GM12878 (cell line): ENCODE measurements at regions not wholly inside any gene's neighbourhood (a gene's known extent, or its start where the extent isn't known, plus 50 kb on each side); places are given as distances from the start of the nearest gene placed in this dataset.

Experiments
- ATAC-seq: fragments of 200-7000 bp; cut with Tn5 transposase; 3 replicates; pipeline ENCODE4 v1.9.1; 2020; ENCODE audit warnings: mild to moderate bottlenecking, moderate library complexity
- BruUV-seq: library from RNA; stranded (reverse); fragments of 400-500 nt; replicated peaks from 2 replicates; lab custom pipeline; 2021; lab: Mats Ljungman, UMichigan
- CTCF ChIA-PET: fragments of 300-600 bp; sonication (Branson Sonifier 250); formaldehyde crosslinking; extraction: SDS; loops from one replicate; lab custom pipeline; 2021; ENCODE audit warnings: inconsistent platforms; lab: Yijun Ruan, JAX
- POLR2A ChIA-PET: fragments of 350-600 bp; formaldehyde crosslinking; extraction: SDS; loops from one replicate; lab custom pipeline; 2021; ENCODE audit warnings: inconsistent platforms; lab: Charles Lee
- RAD21 ChIA-PET: fragments of 300-600 bp; sonication (Branson Sonifier 250); formaldehyde crosslinking; loops from one replicate; lab custom pipeline; 2023; ENCODE audit warnings: antibody characterized with exemption; ENCODE audit not compliant: unreplicated experiment; lab: Charles Lee
- SMC1A ChIA-PET: fragments of 300-600 bp; sonication (Branson Sonifier 250); formaldehyde crosslinking; loops from one replicate; lab custom pipeline; 2023; ENCODE audit not compliant: unreplicated experiment, uncharacterized antibody; lab: Charles Lee
- DNase-seq: peaks from one replicate; pipeline ENCODE4 v3.0.0-alpha.2; 2011; ENCODE audit warnings: low read depth, low spot score
- FAIRE-seq: peaks from 3 replicates; lab custom pipeline; 2011; peaks lifted over from hg19 to GRCh38; lab: Jason Lieb, UNC
- H2AFZ ChIP-seq: 2 replicates; pipeline ENCODE4 v1.6.0; 2011; ENCODE audit warnings: low read depth, low read length, control low read depth; ENCODE audit not compliant: control insufficient read depth
- H3K27ac ChIP-seq: 2 replicates; pipeline ENCODE4 v1.5.1; 2011; ENCODE audit warnings: control low read depth; ENCODE audit not compliant: control insufficient read depth, insufficient read depth
- H3K27me3 ChIP-seq, 2 experiments: replicated peaks in 1 of 2; 2 replicates each; pipeline versions ENCODE4 v1.6.0 to v1.6.1; 2011; ENCODE audit warnings: low read length in 1 of 2; ENCODE audit not compliant: control insufficient read depth in 2 of 2, insufficient read depth in 2 of 2
- H3K36me3 ChIP-seq, 2 experiments: 2 replicates each; pipeline ENCODE4 v1.5.1; 2011; ENCODE audit warnings: low read length in 1 of 2; ENCODE audit not compliant: control insufficient read depth in 2 of 2, insufficient read depth in 2 of 2
- H3K4me1 ChIP-seq: 2 replicates; pipeline ENCODE4 v1.6.1; 2011; ENCODE audit warnings: mild to moderate bottlenecking, low read length, moderate library complexity, mixed read lengths; ENCODE audit not compliant: control insufficient read depth, insufficient read depth
- H3K4me2 ChIP-seq: 2 replicates; pipeline ENCODE4 v1.6.0; 2011; ENCODE audit warnings: control low read depth; ENCODE audit not compliant: control insufficient read depth, insufficient read depth
- H3K4me3 ChIP-seq: fragments of 200-600 bp; sonication (generic); 2 replicates; pipeline ENCODE4 v1.5.1; 2016
- H3K79me2 ChIP-seq: 2 replicates; pipeline ENCODE4 v1.6.0; 2011; ENCODE audit warnings: low read length; ENCODE audit not compliant: control insufficient read depth, insufficient read depth
- H3K9ac ChIP-seq: 2 replicates; pipeline ENCODE4 v1.8.0; 2011; ENCODE audit warnings: low read length, control low read depth, mixed read lengths; ENCODE audit not compliant: control insufficient read depth, insufficient read depth
- H3K9me3 ChIP-seq: replicated peaks from 3 replicates; pipeline ENCODE4 v1.5.1; 2011; ENCODE audit warnings: mild to moderate bottlenecking, low read length; ENCODE audit not compliant: control insufficient read depth, insufficient read depth
- H4K20me1 ChIP-seq: 2 replicates; pipeline ENCODE4 v1.6.0; 2011; ENCODE audit not compliant: control insufficient read depth, insufficient read depth
- BACH1 ChIP-seq: fragments of 450-650 bp; IDR thresholded peaks from 2 replicates; pipeline ENCODE4 v1.6.1; 2017; ENCODE audit warnings: mild to moderate bottlenecking, borderline replicate concordance
- BHLHE40 ChIP-seq, 2 experiments: fragments of 450-650 bp in 1 of 2; IDR thresholded peaks; 2 replicates each; pipeline ENCODE4 v1.6.1; 2011 to 2017; ENCODE audit warnings: low read depth in 2 of 2, borderline replicate concordance in 1 of 2, improper control_type of control experiment in 1 of 2, low read length in 1 of 2, mild to moderate bottlenecking in 1 of 2
- CBX5 ChIP-seq: sonication (generic); IDR thresholded peaks from 2 replicates; pipeline ENCODE4 v1.6.1; 2016; ENCODE audit warnings: low read depth, moderate library complexity, mild to moderate bottlenecking, inconsistent platforms
- CREB1 ChIP-seq: IDR thresholded peaks from 2 replicates; pipeline ENCODE4 v1.6.1; 2012; ENCODE audit warnings: low read depth, mild to moderate bottlenecking, inconsistent platforms
- GABPA ChIP-seq: IDR thresholded peaks from 2 replicates; pipeline ENCODE4 v1.6.1; 2014; ENCODE audit warnings: antibody characterized with exemption, low read depth, mild to moderate bottlenecking, inconsistent platforms
- JUND ChIP-seq: IDR thresholded peaks from 2 replicates; pipeline ENCODE4 v1.6.1; 2012; ENCODE audit warnings: low read depth, mild to moderate bottlenecking, low read length, improper control_type of control experiment, moderate library complexity
- MXI1 ChIP-seq: fragments of 150-350 bp; IDR thresholded peaks from 2 replicates; pipeline ENCODE4 v1.6.1; 2011; ENCODE audit warnings: low read depth, mild to moderate bottlenecking, inconsistent platforms, low read length, improper control_type of control experiment
- RAD21 ChIP-seq: IDR thresholded peaks from 2 replicates; pipeline ENCODE4 v1.6.1; 2011; ENCODE audit warnings: mild to moderate bottlenecking, low read depth, low read length, moderate library complexity; ENCODE audit not compliant: insufficient read depth
- SKIL ChIP-seq: fragments of 450-650 bp; IDR thresholded peaks from 2 replicates; pipeline ENCODE4 v1.6.1; 2017; ENCODE audit warnings: mild to moderate bottlenecking, low read depth, inconsistent platforms; ENCODE audit not compliant: poor library complexity, severe bottlenecking
- SMAD1 ChIP-seq: fragments of 450-650 bp; IDR thresholded peaks from 2 replicates; pipeline ENCODE4 v1.6.1; 2018; ENCODE audit warnings: mild to moderate bottlenecking, low read depth; ENCODE audit not compliant: partially characterized antibody
- TCF3 ChIP-seq: IDR thresholded peaks from 2 replicates; pipeline ENCODE4 v1.6.1; 2012; ENCODE audit warnings: low read depth, mild to moderate bottlenecking, low read length, borderline replicate concordance; ENCODE audit not compliant: insufficient read depth
- TCF7 ChIP-seq: IDR thresholded peaks from 2 replicates; pipeline ENCODE4 v1.6.1; 2014; ENCODE audit warnings: antibody characterized with exemption, borderline replicate concordance
- USF1 ChIP-seq: IDR thresholded peaks from 2 replicates; pipeline ENCODE4 v1.6.1; 2011; ENCODE audit warnings: borderline replicate concordance, low read depth, mild to moderate bottlenecking, moderate library complexity, mixed read lengths, low read length; ENCODE audit not compliant: insufficient read depth; ENCODE audit errors: extremely low read length
- WGBS: methylation state at CpG from one replicate; pipeline ENCODE4 v1.1.6; 2016; ENCODE audit warnings: low lambda C conversion rate; ENCODE audit not compliant: insufficient replicate concordance, insufficient coverage; ENCODE audit errors: missing lambda C conversion rate; 5-methylcytosine and 5-hydroxymethylcytosine counted together
- in situ Hi-C: fragments of 300-500 bp; cut with MboI; formaldehyde crosslinking; loops from 9 replicates; pipeline ENCODE4 v1.14.3; 2018; ENCODE audit warnings: mixed read lengths
- intact Hi-C: fragments of 100-400 bp; cut with micrococcal nuclease; formaldehyde crosslinking; loops from one replicate; pipeline ENCODE4 v1.14.2; 2022; ENCODE audit not compliant: unreplicated experiment

- Histone ChIP-seq H2AFZ (no peak overlapping the region; the same call in 1 of the 2 replicates), H3K79me2 (no peaks in the 10 kb centered on the region), H3K4me2 (no peak overlapping the region), H3K36me3 (no peaks in the 10 kb centered on the region), H3K4me1 (no peaks in the 10 kb centered on the region), H3K27ac (no peak overlapping the region), H4K20me1 (no peaks in the 10 kb centered on the region), H3K27me3 (no peaks in the 10 kb centered on the region), H3K9me3 (no peaks in the 10 kb centered on the region; the same call in 2 of the 3 replicates), H3K9ac (no peak overlapping the region), H3K4me3 (no peak overlapping the region)
- FAIRE-seq (no peak), ATAC-seq (no peak), DNase-seq (no peak)
- intact Hi-C loops, result no loop called here
- ChIA-PET SMC1A (interaction anchor here (1.4 to 1.7 kb wide), 2 partner anchors 8 to 10 kb away, joined by 4 to 5 read pairs; no protein-coding TSS in a partner anchor), RAD21 (no interaction called here), POLR2A (no interaction called here), CTCF (interaction anchor here (1.6 kb wide), 1 partner anchor 13 kb away, joined by 3 read pairs; no protein-coding TSS in a partner anchor)
- in situ Hi-C loops, result no loop called here
- 67% methylated on average over 6 of the region's 6 CpGs for WGBS
- no TSS peak for BruUV-seq
- TF ChIP-seq MXI1 (no peak), SMAD1 (no peak), SKIL (no peak), USF1 (no peak), GABPA (no peak), RAD21 (no peak), BACH1 (no peak), CBX5 (no peak), BHLHE40 (IDR thresholded peaks at IDR 0.05; ENCODE audit: borderline replicate concordance in 1 of 2, low read depth in 2 of 2, low read length in 1 of 2) (no peak), TCF3 (no peak), JUND (no peak), CREB1 (no peak), TCF7 (no peak)
Measured at GRCh38 chr5:112097768-112098167, 321.3 kb downstream of the EPB41L4A start.
